HG03108 (cell line): ENCODE measurements at regions not wholly inside any gene's neighbourhood (a gene's known extent, or its start where the extent isn't known, plus 50 kb on each side); places are given as distances from the start of the nearest gene placed in this dataset.

Experiments used
- ATAC-seq: cut with Tn5 transposase; IDR thresholded peaks from one replicate; pipeline ENCODE4 v1.9.1; 2021; ENCODE audit warnings: moderate library complexity; ENCODE audit not compliant: unreplicated experiment

- ATAC-seq, result no peak
Measured at GRCh38 chr3:147925272-147925671, 516.1 kb downstream of the ZIC1 start.

- no peak for ATAC-seq
Measured at GRCh38 chr3:147930232-147930807, 521.2 kb downstream of the ZIC1 start.

GRCh38 chr3:147934451-147935180 lies 525.5 kb downstream of the ZIC1 start:
- ATAC-seq, result no peak

GRCh38 chr3:147937341-147937740 lies 528.2 kb downstream of the ZIC1 start:
- no peak for ATAC-seq

- ATAC-seq, result no peak
Measured at GRCh38 chr3:147937891-147938290, 528.7 kb downstream of the ZIC1 start.

GRCh38 chr3:147939425-147939824 lies 530.3 kb downstream of the ZIC1 start:
- no peak for ATAC-seq

- no peak for ATAC-seq
Measured at GRCh38 chr3:147939839-147940238, 530.7 kb downstream of the ZIC1 start.

- ATAC-seq, result no peak
Measured at GRCh38 chr3:147940405-147941193, 531.4 kb downstream of the ZIC1 start.

- no peak for ATAC-seq
Measured at GRCh38 chr3:147941969-147942368, 532.8 kb downstream of the ZIC1 start.

GRCh38 chr3:147943265-147943945 lies 534.2 kb downstream of the ZIC1 start:
- ATAC-seq, result no peak

GRCh38 chr3:147945968-147946519 lies 536.9 kb downstream of the ZIC1 start:
- ATAC-seq, result no peak

GRCh38 chr3:147956615-147957014 lies 547.5 kb downstream of the ZIC1 start:
- ATAC-seq, result no peak

- ATAC-seq, result no peak
Measured at GRCh38 chr3:147958754-147959153, 549.6 kb downstream of the ZIC1 start.

GRCh38 chr3:147960786-147961185 lies 551.6 kb downstream of the ZIC1 start:
- no peak for ATAC-seq

- no peak for ATAC-seq
Measured at GRCh38 chr3:147962408-147963164, 553.4 kb downstream of the ZIC1 start.

GRCh38 chr3:147963711-147964110 lies 554.5 kb downstream of the ZIC1 start:
- ATAC-seq, result no peak

- no peak for ATAC-seq
Measured at GRCh38 chr3:147975165-147975564, 566.0 kb downstream of the ZIC1 start.

GRCh38 chr3:147977001-147977400 lies 567.8 kb downstream of the ZIC1 start:
- no peak for ATAC-seq

GRCh38 chr3:147987549-147987948 lies 578.4 kb downstream of the ZIC1 start:
- ATAC-seq, result no peak

- no peak for ATAC-seq
Measured at GRCh38 chr3:147989344-147989743, 580.2 kb downstream of the ZIC1 start.
